Neural progenitor cell (in vitro differentiated cells): ENCODE measurements at regions not wholly inside any gene's neighbourhood (a gene's known extent, or its start where the extent isn't known, plus 50 kb on each side); places are given as distances from the start of the nearest gene placed in this dataset.

Experiments used
- DNase-seq: peaks from one replicate; pipeline ENCODE4 v3.0.0-alpha.2; 2016; ENCODE audit warnings: low spot score
- H2AFZ ChIP-seq: fragments of 200-600 bp; sonication (generic); replicated peaks from 2 replicates; pipeline ENCODE4 v1.6.1; 2016; ENCODE audit warnings: antibody characterized with exemption
- H3F3A ChIP-seq: fragments of 200-600 bp; sonication (generic); 2 replicates; pipeline ENCODE4 v1.6.1; 2016; ENCODE audit warnings: antibody characterized with exemption, low read depth
- H3K27ac ChIP-seq: fragments of 200-600 bp; sonication (generic); 2 replicates; pipeline ENCODE4 v1.5.1; 2016; ENCODE audit warnings: mild to moderate bottlenecking
- H3K27me3 ChIP-seq: fragments of 200-600 bp; sonication (generic); 2 replicates; pipeline ENCODE4 v1.6.1; 2016; ENCODE audit warnings: mild to moderate bottlenecking, moderate library complexity
- H3K36me3 ChIP-seq: fragments of 200-600 bp; sonication (generic); 2 replicates; pipeline ENCODE4 v1.5.1; 2016
- H3K4me1 ChIP-seq: fragments of 200-600 bp; sonication (generic); 2 replicates; pipeline ENCODE4 v1.6.1; 2016; ENCODE audit warnings: mixed run types
- H3K4me2 ChIP-seq: fragments of 200-600 bp; sonication (generic); 2 replicates; pipeline ENCODE4 v1.6.1; 2016
- H3K4me3 ChIP-seq: fragments of 200-600 bp; sonication (generic); 2 replicates; pipeline ENCODE4 v1.5.1; 2016
- H3K79me2 ChIP-seq: fragments of 200-600 bp; sonication (generic); 2 replicates; pipeline ENCODE4 v1.6.1; 2016; ENCODE audit warnings: low read depth
- H3K9ac ChIP-seq: fragments of 200-600 bp; sonication (generic); 2 replicates; pipeline ENCODE4 v1.6.1; 2016
- H3K9me3 ChIP-seq: fragments of 200-600 bp; sonication (generic); 2 replicates; pipeline ENCODE4 v1.5.1; 2016; ENCODE audit warnings: low read depth
- H4K20me1 ChIP-seq: fragments of 200-600 bp; sonication (generic); 2 replicates; pipeline ENCODE4 v1.6.1; 2016; ENCODE audit warnings: low read depth
- H3K27ac Mint-ChIP-seq: 3 replicates; pipeline ENCODE4 v1.8.0; 2021; ENCODE audit warnings: mixed read lengths
- H3K27me3 Mint-ChIP-seq: 2 replicates; pipeline ENCODE4 v1.8.0; 2022; ENCODE audit warnings: low read depth, mild to moderate bottlenecking, inconsistent platforms, moderate library complexity, mixed read lengths; ENCODE audit not compliant: insufficient read depth
- H3K36me3 Mint-ChIP-seq: 3 replicates; pipeline ENCODE4 v1.8.0; 2021; ENCODE audit warnings: mixed read lengths
- H3K4me1 Mint-ChIP-seq: 3 replicates; pipeline ENCODE4 v1.8.0; 2021; ENCODE audit warnings: mixed read lengths
- H3K4me3 Mint-ChIP-seq: 3 replicates; pipeline ENCODE4 v1.8.0; 2021; ENCODE audit warnings: mild to moderate bottlenecking, moderate library complexity, mixed read lengths
- H3K9me3 Mint-ChIP-seq: 3 replicates; pipeline ENCODE4 v1.8.0; 2020; ENCODE audit warnings: mixed read lengths
- EZH2 ChIP-seq: fragments of 200-600 bp; sonication (generic); IDR thresholded peaks from 2 replicates; pipeline ENCODE4 v1.6.1; 2017; ENCODE audit warnings: antibody characterized with exemption, mild to moderate bottlenecking, moderate library complexity
- EZH2phosphoT487 ChIP-seq: fragments of 200-600 bp; sonication (generic); IDR thresholded peaks from 2 replicates; pipeline ENCODE4 v1.6.1; 2017; ENCODE audit warnings: antibody characterized with exemption
- TF ChIP-seq, protein P1 (sequence below): fragments of 200-600 bp; sonication (generic); IDR thresholded peaks from 2 replicates; pipeline ENCODE4 v1.5.1; 2017; ENCODE audit warnings: antibody characterized with exemption, mild to moderate bottlenecking

- Histone ChIP-seq H3K27me3 (no peaks in the 10 kb centered on the region), H3K4me3 (no peak overlapping the region), H3K9ac (no peak overlapping the region), H2AFZ (no peak overlapping the region), H3K4me2 (no peak overlapping the region), H4K20me1 (no peaks in the 10 kb centered on the region), H3K36me3 (no peaks in the 10 kb centered on the region), H3K4me1 (no peaks in the 10 kb centered on the region), H3F3A (no peaks in the 10 kb centered on the region), H3K27ac (no peak overlapping the region), H3K79me2 (no peaks in the 10 kb centered on the region), H3K9me3 (no peaks in the 10 kb centered on the region)
- Mint-ChIP-seq H3K4me3 (no peak overlapping the region), H3K4me1 (peaks cover 3% of the 10 kb centered on the region), H3K9me3 (no peaks in the 10 kb centered on the region), H3K27me3 (peaks cover 5% of the 10 kb centered on the region), H3K36me3 (no peaks in the 10 kb centered on the region), H3K27ac (no peak overlapping the region)
- peak; percentile 63 for DNase-seq
- TF ChIP-seq EZH2phosphoT487 (no peak), EZH2 (no peak)
- TF ChIP-seq, protein P1, sequence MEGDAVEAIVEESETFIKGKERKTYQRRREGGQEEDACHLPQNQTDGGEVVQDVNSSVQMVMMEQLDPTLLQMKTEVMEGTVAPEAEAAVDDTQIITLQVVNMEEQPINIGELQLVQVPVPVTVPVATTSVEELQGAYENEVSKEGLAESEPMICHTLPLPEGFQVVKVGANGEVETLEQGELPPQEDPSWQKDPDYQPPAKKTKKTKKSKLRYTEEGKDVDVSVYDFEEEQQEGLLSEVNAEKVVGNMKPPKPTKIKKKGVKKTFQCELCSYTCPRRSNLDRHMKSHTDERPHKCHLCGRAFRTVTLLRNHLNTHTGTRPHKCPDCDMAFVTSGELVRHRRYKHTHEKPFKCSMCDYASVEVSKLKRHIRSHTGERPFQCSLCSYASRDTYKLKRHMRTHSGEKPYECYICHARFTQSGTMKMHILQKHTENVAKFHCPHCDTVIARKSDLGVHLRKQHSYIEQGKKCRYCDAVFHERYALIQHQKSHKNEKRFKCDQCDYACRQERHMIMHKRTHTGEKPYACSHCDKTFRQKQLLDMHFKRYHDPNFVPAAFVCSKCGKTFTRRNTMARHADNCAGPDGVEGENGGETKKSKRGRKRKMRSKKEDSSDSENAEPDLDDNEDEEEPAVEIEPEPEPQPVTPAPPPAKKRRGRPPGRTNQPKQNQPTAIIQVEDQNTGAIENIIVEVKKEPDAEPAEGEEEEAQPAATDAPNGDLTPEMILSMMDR = peak; percentile 67
These were observed 52.9 kb upstream of the BCL2L14 start for GRCh38 chr12:12017798-12018197.

- H2AFZ ChIP-seq = no peak overlapping the region
- H3K4me1 ChIP-seq = peaks cover 5% of the 10 kb centered on the region
- no peak for DNase-seq
- no peaks in the 10 kb centered on the region for H3K36me3 ChIP-seq
- no peaks in the 10 kb centered on the region for H3K79me2 ChIP-seq
- Mint-ChIP-seq H3K36me3 (no peaks in the 10 kb centered on the region), H3K4me3 (no peak overlapping the region), H3K9me3 (no peaks in the 10 kb centered on the region), H3K4me1 (peaks cover 3% of the 10 kb centered on the region), H3K27me3 (peaks cover 5% of the 10 kb centered on the region), H3K27ac (no peak overlapping the region)
- no peaks in the 10 kb centered on the region for H3K27me3 ChIP-seq
- H3K9me3 ChIP-seq = no peaks in the 10 kb centered on the region
- no peak overlapping the region for H3K4me2 ChIP-seq
- no peak overlapping the region for H3K27ac ChIP-seq
- no peak overlapping the region for H3K9ac ChIP-seq
- TF ChIP-seq EZH2phosphoT487 (no peak), EZH2 (no peak)
- TF ChIP-seq, protein P1 = no peak
- H4K20me1 ChIP-seq = no peaks in the 10 kb centered on the region
- no peaks in the 10 kb centered on the region for H3F3A ChIP-seq
- H3K4me3 ChIP-seq = no peak overlapping the region
These were observed 52.3 kb upstream of the BCL2L14 start for GRCh38 chr12:12018454-12018853.

- H3K4me1 Mint-ChIP-seq = no peaks in the 10 kb centered on the region
- Histone ChIP-seq H3K27ac (no peak overlapping the region), H3K4me2 (no peak overlapping the region), H2AFZ (no peak overlapping the region), H3K27me3 (no peaks in the 10 kb centered on the region), H3K9me3 (no peaks in the 10 kb centered on the region), H3K4me3 (no peak overlapping the region), H3K4me1 (peaks cover 10% of the 10 kb centered on the region), H3K9ac (no peak overlapping the region), H3K36me3 (no peaks in the 10 kb centered on the region), H3K79me2 (no peaks in the 10 kb centered on the region), H4K20me1 (no peaks in the 10 kb centered on the region), H3F3A (no peaks in the 10 kb centered on the region)
- no peak overlapping the region for H3K27ac Mint-ChIP-seq
- DNase-seq = no peak
- H3K9me3 Mint-ChIP-seq = no peaks in the 10 kb centered on the region
- H3K4me3 Mint-ChIP-seq = no peak overlapping the region
- peaks cover 3% of the 10 kb centered on the region for H3K27me3 Mint-ChIP-seq
- no peak for TF ChIP-seq EZH2
- TF ChIP-seq, protein P1 = no peak
- no peak for TF ChIP-seq EZH2phosphoT487
- H3K36me3 Mint-ChIP-seq = no peaks in the 10 kb centered on the region
These were observed 50.9 kb upstream of the BCL2L14 start for GRCh38 chr12:12019881-12020280.

DNA sequence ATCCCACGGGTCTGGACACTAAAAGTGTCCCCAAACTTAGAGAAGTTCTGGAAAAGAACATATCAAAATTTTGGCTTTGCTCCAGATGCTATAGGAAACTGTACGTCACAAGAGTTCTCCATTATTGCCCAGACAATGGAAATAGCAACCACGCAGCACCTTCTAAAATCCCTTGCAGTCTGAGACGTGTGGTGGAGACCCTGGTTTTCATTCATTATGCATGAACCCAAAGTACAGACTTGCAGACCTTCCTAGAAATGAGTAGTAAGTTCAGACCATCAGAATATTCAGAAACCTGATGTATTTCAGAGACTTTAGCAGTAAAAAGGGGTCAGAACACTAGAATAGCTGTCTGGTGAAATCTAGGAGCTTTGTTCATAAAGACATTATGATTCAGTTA lies 50.0 kb upstream of the BCL2L14 start:
- Histone ChIP-seq H3K4me1 (peaks cover 10% of the 10 kb centered on the region), H3K79me2 (no peaks in the 10 kb centered on the region), H3K27ac (no peak overlapping the region), H4K20me1 (no peaks in the 10 kb centered on the region), H3K4me2 (no peak overlapping the region), H3K27me3 (no peaks in the 10 kb centered on the region), H3K36me3 (no peaks in the 10 kb centered on the region), H3K4me3 (no peak overlapping the region), H3K9me3 (no peaks in the 10 kb centered on the region), H3F3A (no peaks in the 10 kb centered on the region), H2AFZ (no peak overlapping the region), H3K9ac (no peak overlapping the region)
- Mint-ChIP-seq H3K27ac (no peak overlapping the region), H3K27me3 (no peaks in the 10 kb centered on the region), H3K9me3 (no peaks in the 10 kb centered on the region), H3K4me1 (no peaks in the 10 kb centered on the region), H3K36me3 (no peaks in the 10 kb centered on the region), H3K4me3 (no peak overlapping the region)
- no peak for TF ChIP-seq EZH2phosphoT487
- no peak for TF ChIP-seq EZH2
- TF ChIP-seq, protein P1 = no peak
- DNase-seq = no peak
